Fibroblast of lung (primary cell): ENCODE measurements at regions not wholly inside any gene's neighbourhood (a gene's known extent, or its start where the extent isn't known, plus 50 kb on each side); places are given as distances from the start of the nearest gene placed in this dataset.

ENCODE experiments used
- CTCF ChIP-seq, 2 donors: IDR thresholded peaks in 1 of 2; conservative IDR thresholded peaks in 1 of 2; 1 replicate in 1 of 2; 2 replicates in 1 of 2; pipeline ENCODE4 v1.5.1; 2011 to 2012; ENCODE audit warnings: low read length in 2 of 2, control low read depth in 1 of 2, inconsistent platforms in 1 of 2, low read depth in 1 of 2, mild to moderate bottlenecking in 1 of 2
- EZH2 ChIP-seq: IDR thresholded peaks from 2 replicates; pipeline ENCODE4 v1.5.1; 2012; ENCODE audit warnings: low read length, control low read depth, mild to moderate bottlenecking; ENCODE audit errors: missing control alignments

GRCh38 chr5:96279801-96280542, 153.1 kb downstream of the PCSK1 start:
- TF ChIP-seq CTCF (conservative IDR thresholded peaks at IDR 0.05 in 1 of 2, IDR thresholded peaks at IDR 0.05 in 1 of 2; ENCODE audit: low read depth in 1 of 2, low read length in 2 of 2) (no peak), EZH2 (no peak)
